Mesodermal cell (in vitro differentiated cells): ENCODE measurements at regions not wholly inside any gene's neighbourhood (a gene's known extent, or its start where the extent isn't known, plus 50 kb on each side); places are given as distances from the start of the nearest gene placed in this dataset.
"Not testable (repeated sequence)": the region's sequence is repeated elsewhere in the genome, so short reads cannot be mapped to it uniquely, and the experiment has no call there.

Experiments used
- H3K27ac ChIP-seq: 2 replicates; pipeline ENCODE4 v1.7.0; 2013; ENCODE audit warnings: mild to moderate bottlenecking, low read depth, low read length, moderate library complexity; ENCODE audit not compliant: severe bottlenecking
- H3K36me3 ChIP-seq: 2 replicates; pipeline ENCODE4 v1.7.1; 2013; ENCODE audit warnings: mild to moderate bottlenecking, low read length, moderate library complexity; ENCODE audit not compliant: control insufficient read depth, insufficient read depth
- H3K4me1 ChIP-seq: one replicate; pipeline ENCODE4 v1.7.1; 2013; ENCODE audit warnings: mild to moderate bottlenecking, low read length; ENCODE audit not compliant: insufficient read depth, control insufficient read depth, poor library complexity, severe bottlenecking
- H3K4me3 ChIP-seq: 2 replicates; pipeline ENCODE4 v1.7.0; 2013; ENCODE audit warnings: low read length, control low read depth, mild to moderate bottlenecking; ENCODE audit not compliant: insufficient read depth, poor library complexity, severe bottlenecking; ENCODE audit errors: extremely low read depth
- H3K9me3 ChIP-seq: 2 replicates; pipeline ENCODE4 v1.7.1; 2013; ENCODE audit warnings: mild to moderate bottlenecking, low read length, moderate library complexity; ENCODE audit not compliant: control insufficient read depth
- WGBS, 2 experiments: methylation state at CpG; one replicate each; pipeline ENCODE4 v1.1.5; 2013; ENCODE audit warnings: missing lambda C conversion rate in 2 of 2; ENCODE audit not compliant: insufficient coverage in 2 of 2; 5-methylcytosine and 5-hydroxymethylcytosine counted together

GRCh38 chr5:40353442-40353841, 326.3 kb upstream of the PTGER4 start:
- 80% methylated on average over 1 of the region's 3 CpGs; no CpG with 5 or more reads in 1 of the 2 experiments for WGBS, 2 experiments
- no peak overlapping the region for H3K27ac ChIP-seq
- H3K4me3 ChIP-seq = no peak overlapping the region
- no peaks in the 10 kb centered on the region for H3K36me3 ChIP-seq
- no peaks in the 10 kb centered on the region for H3K9me3 ChIP-seq
- no peaks in the 10 kb centered on the region for H3K4me1 ChIP-seq

- Histone ChIP-seq H3K4me3 (no peak overlapping the region), H3K36me3 (no peaks in the 10 kb centered on the region), H3K4me1 (no peaks in the 10 kb centered on the region), H3K27ac (no peak overlapping the region), H3K9me3 (no peaks in the 10 kb centered on the region)
- WGBS, 2 experiments = 88 to 91% methylated on average over 6 to 8 of the region's 10 CpGs
These were observed 331.6 kb upstream of the PTGER4 start for GRCh38 chr5:40347981-40348725.

- H3K4me1 ChIP-seq = no peaks in the 10 kb centered on the region
- no peak overlapping the region for H3K4me3 ChIP-seq
- no CpG with 5 or more reads among the region's 1 CpG for WGBS, 2 experiments
- no peaks in the 10 kb centered on the region for H3K9me3 ChIP-seq
- H3K36me3 ChIP-seq = no peaks in the 10 kb centered on the region
- no peak overlapping the region for H3K27ac ChIP-seq
These were observed 332.8 kb upstream of the PTGER4 start for GRCh38 chr5:40346901-40347300.

GRCh38 chr5:40338434-40338833, 341.3 kb upstream of the PTGER4 start:
- 78 to 85% methylated on average over 2 to 3 of the region's 3 CpGs for WGBS, 2 experiments
- H3K36me3 ChIP-seq, H3K9me3 ChIP-seq, H3K4me3 ChIP-seq, H3K4me1 ChIP-seq, H3K27ac ChIP-seq: not testable (repeated sequence)

GRCh38 chr5:40334242-40334635, 345.5 kb upstream of the PTGER4 start:
- no peaks in the 10 kb centered on the region for H3K4me1 ChIP-seq
- no peaks in the 10 kb centered on the region for H3K36me3 ChIP-seq
- WGBS, 2 experiments = no CpG with 5 or more reads among the region's 1 CpG
- H3K9me3 ChIP-seq = no peaks in the 10 kb centered on the region
- H3K27ac ChIP-seq = no peak overlapping the region
- H3K4me3 ChIP-seq = no peak overlapping the region

GRCh38 chr5:40333459-40334241, 346.1 kb upstream of the PTGER4 start:
- no peaks in the 10 kb centered on the region for H3K9me3 ChIP-seq
- H3K4me3 ChIP-seq = no peak overlapping the region
- no peaks in the 10 kb centered on the region for H3K36me3 ChIP-seq
- H3K27ac ChIP-seq = no peak overlapping the region
- 80% methylated on average over 1 of the region's 4 CpGs; no CpG with 5 or more reads in 1 of the 2 experiments for WGBS, 2 experiments
- no peaks in the 10 kb centered on the region for H3K4me1 ChIP-seq

- H3K4me1 ChIP-seq = no peaks in the 10 kb centered on the region
- no CpG with 5 or more reads among the region's 1 CpG for WGBS, 2 experiments
These were observed 346.7 kb upstream of the PTGER4 start for GRCh38 chr5:40332970-40333369.

GRCh38 chr5:40331616-40332015, 348.1 kb upstream of the PTGER4 start:
- Histone ChIP-seq H3K9me3 (no peaks in the 10 kb centered on the region), H3K27ac (no peak overlapping the region), H3K4me3 (no peak overlapping the region), H3K36me3 (no peaks in the 10 kb centered on the region), H3K4me1 (no peaks in the 10 kb centered on the region)
- WGBS, 2 experiments = 83 to 95% methylated on average over 4 of the region's 5 CpGs

More at GRCh38 chr5:40332970-40333369, 346.7 kb upstream of the PTGER4 start:
- no peak overlapping the region for H3K27ac ChIP-seq
- H3K4me3 ChIP-seq = no peak overlapping the region
- no peaks in the 10 kb centered on the region for H3K9me3 ChIP-seq
- no peaks in the 10 kb centered on the region for H3K36me3 ChIP-seq

GRCh38 chr5:40321514-40321913, 358.2 kb upstream of the PTGER4 start:
- Histone ChIP-seq H3K9me3 (no peaks in the 10 kb centered on the region), H3K4me3 (no peak overlapping the region), H3K36me3 (no peaks in the 10 kb centered on the region), H3K4me1 (no peaks in the 10 kb centered on the region), H3K27ac (no peak overlapping the region)

GRCh38 chr5:40318395-40318794, 361.3 kb upstream of the PTGER4 start:
- H3K4me3 ChIP-seq = no peak overlapping the region
- no peak overlapping the region for H3K27ac ChIP-seq
- H3K36me3 ChIP-seq = no peaks in the 10 kb centered on the region
- H3K9me3 ChIP-seq = no peaks in the 10 kb centered on the region
- no peaks in the 10 kb centered on the region for H3K4me1 ChIP-seq

- Histone ChIP-seq H3K4me1 (no peaks in the 10 kb centered on the region), H3K36me3 (no peaks in the 10 kb centered on the region), H3K27ac (no peak overlapping the region), H3K4me3 (no peak overlapping the region), H3K9me3 (no peaks in the 10 kb centered on the region)
- WGBS, 2 experiments = 92 to 98% methylated on average over 3 of the region's 3 CpGs
These were observed 362.7 kb upstream of the PTGER4 start for GRCh38 chr5:40317023-40317422.
